ENCODE measurements at regions not wholly inside any gene's neighbourhood (a gene's known extent, or its start where the extent isn't known, plus 50 kb on each side); places are given as distances from the start of the nearest gene placed in this dataset.
"Not testable (repeated sequence)": the region's sequence is repeated elsewhere in the genome, so short reads cannot be mapped to it uniquely, and the experiment has no call there.

GRCh38 chr3:87755852-87756251, 303.0 kb downstream of the CGGBP1 start:
- DNase-seq (ENCODE audit: low read depth), result no peak
- no peak for TF ChIP-seq CTCF (IDR thresholded peaks at IDR 0.05; ENCODE audit: low read depth, low read length, missing control alignments)
- no peak overlapping the region for H3K4me3 ChIP-seq (ENCODE audit: low read depth, low read length)

GRCh38 chr3:87742250-87742649, 316.6 kb downstream of the CGGBP1 start:
- TF ChIP-seq CTCF (IDR thresholded peaks at IDR 0.05; ENCODE audit: low read depth, low read length, missing control alignments), result no peak
- H3K4me3 ChIP-seq (ENCODE audit: low read depth, low read length), result no peak overlapping the region
- DNase-seq (ENCODE audit: low read depth), result no peak

GRCh38 chr3:87740894-87741293, 317.9 kb downstream of the CGGBP1 start:
- not testable (repeated sequence) for DNase-seq (ENCODE audit: low read depth)

GRCh38 chr3:87737817-87738216, 321.0 kb downstream of the CGGBP1 start:
- not testable (repeated sequence) for DNase-seq (ENCODE audit: low read depth); H3K4me3 ChIP-seq (ENCODE audit: low read depth, low read length)

More at GRCh38 chr3:87740894-87741293, 317.9 kb downstream of the CGGBP1 start:
- H3K4me3 ChIP-seq (ENCODE audit: low read depth, low read length), result not testable (repeated sequence)

- TF ChIP-seq CTCF (IDR thresholded peaks at IDR 0.05; ENCODE audit: low read depth, low read length, missing control alignments), result no peak
- no peak for DNase-seq (ENCODE audit: low read depth)
- H3K4me3 ChIP-seq (ENCODE audit: low read depth, low read length), result no peak overlapping the region
These were observed 325.0 kb downstream of the CGGBP1 start for GRCh38 chr3:87733671-87734367.

GRCh38 chr3:87732294-87732693, 326.5 kb downstream of the CGGBP1 start:
- no peak overlapping the region for H3K4me3 ChIP-seq (ENCODE audit: low read depth, low read length)
- TF ChIP-seq CTCF (IDR thresholded peaks at IDR 0.05; ENCODE audit: low read depth, low read length, missing control alignments), result no peak
- no peak for DNase-seq (ENCODE audit: low read depth)

- no peak for TF ChIP-seq CTCF (IDR thresholded peaks at IDR 0.05; ENCODE audit: low read depth, low read length, missing control alignments)
- no peak for DNase-seq (ENCODE audit: low read depth)
These were observed 331.0 kb downstream of the CGGBP1 start for GRCh38 chr3:87727783-87728182.

GRCh38 chr3:87719060-87719459, 339.7 kb downstream of the CGGBP1 start:
- H3K4me3 ChIP-seq (ENCODE audit: low read depth, low read length), result no peak overlapping the region
- TF ChIP-seq CTCF (IDR thresholded peaks at IDR 0.05; ENCODE audit: low read depth, low read length, missing control alignments), result no peak
- no peak for DNase-seq (ENCODE audit: low read depth)

More at GRCh38 chr3:87727783-87728182, 331.0 kb downstream of the CGGBP1 start:
- H3K4me3 ChIP-seq (ENCODE audit: low read depth, low read length), result no peak overlapping the region
